ENCODE measurements at regions not wholly inside any gene's neighbourhood (a gene's known extent, or its start where the extent isn't known, plus 50 kb on each side); places are given as distances from the start of the nearest gene placed in this dataset.

GRCh38 chr9:95666096-95666784 lies 149.5 kb upstream of the PTCH1 start:
- DNase-seq = no peak

GRCh38 chr9:95653246-95653645 lies 136.5 kb upstream of the PTCH1 start:
- DNase-seq = no peak

DNA sequence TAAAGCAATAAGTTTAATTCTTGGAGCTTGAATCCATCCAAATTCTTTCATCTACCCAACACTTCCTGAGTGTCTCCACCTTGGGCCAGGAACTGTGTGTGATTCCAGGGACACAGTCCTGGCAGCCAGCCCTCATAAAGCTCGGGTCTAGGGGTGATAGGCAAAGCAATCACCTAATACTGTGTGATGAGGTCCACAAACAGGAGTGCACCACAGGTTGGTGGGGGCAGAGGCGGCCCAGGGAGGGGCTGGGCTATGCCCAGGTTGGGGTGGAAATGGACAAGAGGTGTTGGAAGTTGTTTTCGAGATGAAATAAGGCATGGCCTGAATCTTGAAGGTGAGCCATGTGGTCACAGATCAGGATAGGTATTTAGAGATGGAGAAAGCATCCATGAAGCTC lies 133.9 kb upstream of the PTCH1 start:
- no peak for DNase-seq

DNA sequence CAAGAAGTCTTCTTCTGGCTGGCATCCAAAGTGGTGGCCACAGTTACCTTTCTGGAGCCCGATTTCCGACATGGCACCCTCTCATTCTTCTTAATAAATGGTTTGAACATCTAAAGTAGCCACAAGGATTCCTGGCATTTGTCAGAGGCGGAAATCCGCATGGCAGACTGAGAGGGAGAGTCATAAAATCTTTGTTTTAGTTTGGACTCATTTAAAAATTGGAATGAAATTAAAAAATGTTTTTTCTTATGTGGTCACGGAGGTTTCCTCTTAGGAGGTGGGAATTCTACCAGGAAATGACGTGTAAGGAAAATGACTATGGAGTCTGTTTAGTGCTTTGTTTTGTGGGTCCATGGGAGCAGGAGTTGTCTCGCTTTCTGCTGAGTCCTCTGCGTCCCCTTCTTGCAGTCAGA lies 133.0 kb upstream of the PTCH1 start:
- no peak for DNase-seq

DNA sequence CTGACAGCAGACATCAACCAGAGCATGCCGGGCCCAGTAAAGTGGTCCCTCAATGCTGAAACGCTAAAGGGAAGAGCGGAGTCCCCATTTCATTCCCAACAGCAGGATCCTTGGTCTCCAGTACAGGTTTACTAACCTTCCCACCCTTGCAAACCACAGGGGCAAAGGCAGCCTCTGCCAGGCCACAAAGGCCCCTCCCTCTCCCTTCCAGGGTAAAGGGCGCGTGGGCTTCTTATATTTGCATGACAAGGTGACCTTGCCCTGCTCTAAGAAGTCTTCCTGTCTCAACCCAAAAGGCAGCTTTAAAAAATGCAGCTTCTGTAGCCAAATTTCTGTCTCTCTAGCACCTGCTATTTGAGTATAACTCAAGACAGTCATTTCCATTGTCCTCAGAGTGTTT lies 131.5 kb upstream of the PTCH1 start:
- no peak for DNase-seq

DNA sequence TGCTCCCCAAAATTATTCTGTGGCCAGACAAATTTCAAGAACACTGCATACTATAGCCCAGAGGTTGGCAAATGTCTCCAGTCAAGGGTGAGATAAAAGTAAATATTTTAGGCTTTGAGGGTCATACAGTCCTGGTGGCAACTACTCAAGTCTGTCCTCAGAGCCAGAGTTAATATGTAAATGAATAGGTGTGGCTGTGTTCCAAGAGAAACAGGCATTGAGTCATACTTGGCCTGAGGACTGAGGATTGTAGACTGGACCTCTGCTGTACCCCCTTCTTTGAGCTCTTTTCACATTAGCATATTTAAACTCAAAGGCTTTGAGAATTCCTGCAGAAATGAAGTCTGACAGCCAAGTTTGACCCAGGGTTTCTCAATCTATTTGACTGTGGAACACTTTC lies 129.2 kb upstream of the PTCH1 start:
- DNase-seq = no peak

DNA sequence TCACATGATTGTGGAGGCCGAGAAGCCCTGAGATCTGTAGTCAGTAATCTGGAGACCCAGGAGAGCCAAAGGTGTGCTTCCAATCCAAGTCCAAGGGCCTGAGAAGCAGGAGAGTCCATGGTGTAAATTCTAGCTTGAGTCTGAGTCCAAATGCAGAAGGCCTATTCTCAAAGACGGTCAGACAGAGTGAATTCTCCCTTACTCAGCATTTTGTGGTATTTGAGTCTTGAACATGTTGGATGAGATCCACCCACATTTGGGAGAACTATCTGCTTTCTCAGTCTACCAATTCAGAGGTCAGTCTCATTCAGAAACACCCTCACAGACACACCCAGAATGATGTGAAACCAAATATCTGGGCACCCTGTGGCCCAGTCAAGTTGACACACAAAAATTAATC lies 128.8 kb upstream of the PTCH1 start:
- DNase-seq = no peak

- no peak for DNase-seq
Observed at GRCh38 chr9:95644377-95644776, 127.6 kb upstream of the PTCH1 start.

- DNase-seq = no peak
Observed at GRCh38 chr9:95643619-95644018, 126.8 kb upstream of the PTCH1 start.

DNA sequence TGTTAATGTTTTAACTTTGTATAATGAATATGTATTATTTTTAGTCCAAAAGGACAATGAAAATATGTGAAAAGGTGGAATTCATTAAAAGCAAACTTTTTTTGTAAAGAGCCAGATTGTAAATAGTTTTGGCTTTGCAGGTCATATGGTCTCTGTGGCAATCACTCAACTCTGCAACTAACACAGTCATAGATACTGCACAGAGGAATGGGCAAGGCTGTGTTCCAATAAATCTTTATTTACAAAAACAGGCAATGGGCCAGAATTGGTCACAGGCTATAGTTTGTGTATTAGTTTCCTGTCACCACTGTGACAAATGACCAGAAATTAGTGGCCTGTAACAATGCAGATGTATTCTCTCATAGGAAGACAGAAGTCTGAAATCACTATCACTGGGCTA lies 125.4 kb upstream of the PTCH1 start:
- no peak for DNase-seq

GRCh38 chr9:95641586-95641985 lies 124.8 kb upstream of the PTCH1 start:
- DNase-seq = no peak

DNA sequence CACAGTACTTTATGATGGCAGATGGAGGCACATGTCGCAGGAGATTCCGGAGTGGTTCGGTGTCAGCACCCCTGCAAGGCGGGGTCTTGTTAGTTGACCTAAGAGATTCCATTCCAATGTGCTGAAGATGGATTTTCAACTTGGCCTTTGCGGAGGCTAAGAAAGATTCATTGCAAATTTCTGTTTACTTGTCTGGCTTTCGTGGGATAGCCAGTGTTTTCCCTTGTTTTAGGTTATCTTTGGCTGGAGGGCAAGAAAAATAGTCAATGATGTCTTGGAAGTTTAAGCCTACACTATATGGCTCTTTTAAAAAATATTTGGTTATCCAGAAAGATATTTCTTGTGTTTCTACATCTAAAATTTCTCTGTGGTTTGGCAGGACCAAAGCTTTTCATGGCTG lies 123.6 kb upstream of the PTCH1 start:
- DNase-seq = no peak

GRCh38 chr9:95635986-95636671 lies 119.4 kb upstream of the PTCH1 start:
- DNase-seq = no peak

DNA sequence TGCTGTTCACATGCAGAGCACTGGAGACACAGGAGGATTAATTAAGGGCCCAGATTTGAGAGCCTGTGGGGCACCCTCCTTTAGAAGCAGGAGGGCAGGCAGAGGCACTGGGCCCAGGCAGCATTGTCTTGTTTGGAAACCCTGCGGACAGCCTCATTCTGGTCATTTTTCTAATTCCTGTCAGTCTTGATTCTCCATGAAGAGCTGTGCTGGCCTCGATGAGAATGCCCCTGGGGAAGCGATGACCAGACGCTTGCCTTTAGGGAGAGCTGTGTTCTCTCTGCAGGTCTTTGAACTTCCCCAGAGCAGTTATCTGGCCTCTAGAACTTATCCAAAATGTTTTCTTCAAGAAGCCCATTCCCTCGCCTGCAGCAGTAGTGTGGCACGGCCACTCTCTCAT lies 117.8 kb upstream of the PTCH1 start:
- DNase-seq = no peak

DNA sequence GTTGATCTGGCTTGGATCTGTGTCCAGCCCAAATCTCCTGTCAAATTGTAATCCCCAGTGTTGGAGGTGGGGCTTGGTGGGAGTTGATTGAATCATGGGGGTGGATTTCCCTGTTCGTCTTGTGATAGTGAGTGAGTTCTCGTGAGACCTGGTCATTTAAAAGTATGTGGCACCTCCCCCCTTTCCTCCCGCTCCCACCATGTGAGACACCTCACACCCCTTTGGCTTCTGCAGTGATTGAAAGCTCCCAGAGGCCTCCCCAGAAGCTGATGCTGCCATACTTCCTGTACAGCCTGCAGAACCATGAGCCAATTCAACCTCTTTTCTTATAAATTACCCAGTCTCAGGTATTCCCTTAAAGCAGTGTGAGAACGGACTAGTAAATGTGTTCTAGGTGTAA lies 117.3 kb upstream of the PTCH1 start:
- no peak for DNase-seq

DNA sequence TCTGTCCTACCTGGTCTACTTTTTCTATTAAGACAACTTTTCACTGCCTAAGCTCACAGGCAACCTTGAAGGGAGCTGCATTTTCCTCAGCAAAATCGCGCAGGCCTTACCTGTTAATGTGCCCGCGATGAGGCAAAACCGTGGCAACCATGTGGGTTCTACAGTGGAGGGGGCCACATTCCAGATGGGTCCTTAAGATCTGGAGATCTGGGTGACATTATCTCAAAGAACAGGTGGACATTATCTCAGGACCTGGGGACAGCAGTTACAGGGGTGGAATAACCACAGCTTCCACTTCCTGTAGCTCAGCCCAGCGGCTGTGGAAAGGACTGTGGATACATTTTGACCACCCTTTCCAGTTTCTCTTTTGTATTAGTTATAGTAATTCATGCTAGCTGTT lies 112.8 kb upstream of the PTCH1 start:
- no peak for DNase-seq

DNA sequence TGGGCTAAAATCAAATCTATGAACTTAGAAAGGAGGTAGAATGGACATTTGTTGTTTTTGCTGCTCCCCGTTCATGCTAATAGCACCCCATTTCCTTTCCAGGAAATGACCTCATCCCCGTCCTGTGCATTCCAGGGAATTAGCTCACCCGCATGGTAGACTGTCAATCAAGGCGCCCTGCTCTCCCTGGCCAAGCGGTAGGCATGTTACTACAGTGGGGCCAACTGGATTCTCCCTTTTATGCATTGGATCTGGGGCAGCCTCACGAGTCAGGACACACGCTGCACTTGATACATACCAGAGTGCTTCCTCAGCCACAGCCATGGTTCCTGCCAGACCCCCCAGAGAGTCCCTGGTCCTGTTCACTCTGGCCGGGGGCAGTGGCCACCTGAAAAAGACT lies 111.0 kb upstream of the PTCH1 start:
- no peak for DNase-seq

DNA sequence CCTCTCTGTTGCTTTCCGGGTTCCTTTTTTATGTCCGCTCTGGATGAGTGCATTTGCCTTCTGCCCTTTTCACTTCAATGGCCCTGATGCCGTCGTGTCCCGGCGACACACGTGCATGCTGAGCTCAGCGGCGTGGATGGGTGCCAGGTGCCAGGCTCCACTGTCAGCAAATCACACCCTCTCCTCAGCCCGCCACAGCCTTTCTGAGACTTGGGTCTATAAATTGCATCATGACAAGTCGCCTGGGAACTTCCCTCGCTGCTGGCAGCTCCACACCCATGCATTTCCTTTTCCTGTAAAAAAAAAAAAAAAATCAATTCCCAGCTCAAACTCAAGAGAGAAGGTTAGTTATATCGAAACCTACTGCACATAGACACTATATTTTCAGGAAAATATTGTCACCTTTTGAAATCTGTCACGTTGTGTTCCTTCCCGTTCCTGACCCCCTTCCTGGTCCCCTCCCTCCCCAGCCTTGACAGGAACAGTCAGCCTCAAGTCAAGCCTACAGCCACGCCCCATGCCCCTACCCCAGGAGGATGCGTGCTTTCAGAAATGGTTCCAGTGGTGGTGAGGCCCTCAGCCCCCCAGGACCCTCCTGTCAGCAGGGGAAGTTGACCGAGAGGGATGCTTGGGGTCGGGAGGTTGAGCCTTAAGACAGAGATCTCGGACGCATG lies 110.3 kb upstream of the PTCH1 start:
- DNase-seq = peak; percentile 61

DNA sequence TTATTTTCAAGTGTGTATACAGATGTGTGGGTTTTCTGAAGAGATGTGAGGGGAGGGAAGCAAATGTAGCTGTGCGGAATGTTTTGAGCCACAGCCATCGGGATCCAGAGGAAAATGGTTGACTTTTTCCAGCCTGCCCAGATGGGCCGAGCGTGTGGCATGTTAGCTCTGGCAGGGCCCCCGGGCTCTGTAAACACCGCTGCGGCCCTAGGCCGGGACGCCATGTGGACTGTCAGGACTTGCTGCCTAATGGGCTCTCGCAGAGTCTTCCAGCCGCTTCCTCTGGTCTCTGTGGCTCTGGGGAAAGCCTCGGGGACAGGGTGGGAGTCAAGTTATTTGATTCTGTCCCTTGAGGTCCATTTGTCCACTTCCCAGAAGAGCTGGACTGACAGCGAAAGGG lies 109.6 kb upstream of the PTCH1 start:
- no peak for DNase-seq

GRCh38 chr9:95623640-95624039 lies 106.9 kb upstream of the PTCH1 start:
- DNase-seq = no peak

DNA sequence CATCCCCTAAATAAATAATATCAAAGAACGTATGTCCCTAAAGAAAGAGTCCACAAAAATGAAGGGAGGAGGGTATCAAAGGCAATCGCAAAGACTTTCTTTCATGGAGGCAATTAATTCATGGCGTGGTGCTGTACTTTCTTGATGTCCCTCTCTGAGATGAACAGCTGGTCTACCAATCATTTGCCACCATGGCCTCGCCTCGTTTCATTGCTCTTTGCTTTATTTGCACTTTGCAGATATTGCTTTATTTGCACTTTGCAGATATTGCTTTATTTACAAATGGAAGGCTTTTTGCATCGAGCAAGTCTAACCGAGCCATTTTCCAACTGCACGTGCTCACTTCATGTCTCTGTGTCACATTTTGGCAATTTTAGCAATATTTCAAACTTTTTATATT lies 104.0 kb upstream of the PTCH1 start:
- no peak for DNase-seq

GRCh38 chr9:95620314-95620713 lies 103.5 kb upstream of the PTCH1 start:
- DNase-seq = no peak

GRCh38 chr9:95615246-95615645 lies 98.5 kb upstream of the PTCH1 start:
- no peak for DNase-seq

GRCh38 chr9:95613670-95614069 lies 96.9 kb upstream of the PTCH1 start:
- no peak for DNase-seq

Measured in activated CD4-positive, alpha-beta T cell treated with anti-CD3 and anti-CD28 coated beads, Interleukin-10, Interleukin-2, amounts not matched to agents 100 ng/mL and 50 ng/mL, durations not matched to agents 16 hours and 8 hours (primary cell).